WI38 (cell line): ENCODE measurements at regions not wholly inside any gene's neighbourhood (a gene's known extent, or its start where the extent isn't known, plus 50 kb on each side); places are given as distances from the start of the nearest gene placed in this dataset.

ENCODE experiments used
- H3K4me3 ChIP-seq: 2 replicates; pipeline ENCODE4 v1.5.1; 2011; ENCODE audit warnings: low read depth, mild to moderate bottlenecking, control low read depth, low read length
- CTCF ChIP-seq: IDR thresholded peaks from 2 replicates; pipeline ENCODE4 v1.5.1; 2012; ENCODE audit warnings: low read depth, mild to moderate bottlenecking, control low read depth, low read length

GRCh38 chr13:24038841-24039330 is 121.6 kb upstream of the SPATA13 start:
- H3K4me3 ChIP-seq: no peak overlapping the region; the same call in 1 of the 2 replicates
- TF ChIP-seq CTCF: no peak

DNA sequence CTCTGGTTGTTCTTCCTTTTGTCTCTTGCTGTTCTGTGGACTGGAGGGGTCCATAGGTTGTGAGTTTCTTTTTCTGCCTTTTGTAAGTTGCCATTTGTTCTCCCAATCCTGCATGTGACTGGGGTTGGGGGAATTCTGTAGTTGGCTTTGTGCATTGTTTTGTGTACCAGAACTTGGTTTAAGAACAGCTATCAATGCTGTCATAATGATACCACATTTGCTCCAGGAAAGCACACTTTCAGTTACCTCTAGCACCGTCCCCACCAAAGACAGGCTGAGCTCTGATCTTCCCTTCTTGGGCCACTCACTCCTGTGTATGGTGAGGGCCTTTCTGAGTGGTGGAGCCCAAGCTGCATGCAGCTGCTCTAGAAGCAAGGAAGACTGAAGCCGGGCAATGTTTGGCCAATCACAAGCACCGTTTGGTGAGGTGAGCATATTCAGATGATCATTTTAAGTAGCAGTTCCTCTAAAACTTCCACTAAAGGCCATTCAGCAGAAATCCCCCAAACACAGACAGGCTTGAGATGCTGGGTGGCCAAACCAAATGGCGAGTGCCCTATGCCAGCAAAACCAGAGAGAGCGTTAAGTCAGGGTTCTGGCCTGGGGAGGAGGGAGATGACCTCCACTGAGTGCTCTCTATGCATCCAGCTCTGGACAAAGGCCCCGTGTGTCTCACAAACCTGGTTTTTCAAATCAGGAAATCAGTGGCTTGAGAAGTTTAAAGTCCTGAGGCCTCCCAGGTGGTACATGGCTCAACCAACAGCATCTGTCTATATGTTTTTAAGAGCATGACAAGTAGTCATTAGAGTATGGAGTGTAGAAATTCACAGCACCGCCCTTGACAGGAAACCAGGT is 120.7 kb upstream of the SPATA13 start:
- H3K4me3 ChIP-seq: no peak overlapping the region
- TF ChIP-seq CTCF: no peak

- H3K4me3 ChIP-seq: no peak overlapping the region
- TF ChIP-seq CTCF: no peak
Measured at GRCh38 chr13:24040835-24041234, 119.7 kb upstream of the SPATA13 start.

DNA sequence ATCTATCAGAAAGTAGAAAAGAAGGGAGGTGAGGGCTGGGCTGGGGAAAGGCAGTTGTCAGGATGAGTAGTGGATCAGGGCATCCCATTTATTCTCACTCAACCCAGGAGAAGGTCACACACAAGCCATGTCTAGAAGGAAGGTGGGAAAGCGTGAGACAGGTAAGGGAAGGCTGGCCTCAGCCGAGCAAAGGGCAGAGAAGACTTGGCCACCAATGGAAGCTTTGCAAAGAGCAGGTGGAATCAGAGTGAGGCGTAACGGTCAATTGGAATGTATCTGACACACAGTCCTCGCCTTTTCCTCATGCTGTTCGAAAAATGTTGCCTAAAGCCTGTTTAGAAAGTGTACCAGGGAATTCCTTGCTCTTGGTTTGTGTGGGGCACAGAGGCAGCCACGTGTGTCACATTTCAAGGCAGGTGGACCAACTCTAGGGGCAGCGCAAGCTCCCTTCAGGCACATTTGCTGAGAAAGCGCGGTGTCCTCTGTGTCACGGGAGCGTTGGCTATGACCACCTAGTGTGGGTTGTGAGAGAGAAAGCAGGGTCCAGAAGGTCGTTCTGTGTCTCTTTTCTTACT is 118.8 kb upstream of the SPATA13 start:
- no peak for TF ChIP-seq CTCF
- H3K4me3 ChIP-seq: no peak overlapping the region

GRCh38 chr13:24042710-24043440 is 117.6 kb upstream of the SPATA13 start:
- no peak for TF ChIP-seq CTCF
- no peak overlapping the region for H3K4me3 ChIP-seq

GRCh38 chr13:24043590-24044350 is 116.8 kb upstream of the SPATA13 start:
- TF ChIP-seq CTCF: no peak
- H3K4me3 ChIP-seq: no peak overlapping the region
